GM18499 (cell line): ENCODE measurements at regions not wholly inside any gene's neighbourhood (a gene's known extent, or its start where the extent isn't known, plus 50 kb on each side); places are given as distances from the start of the nearest gene placed in this dataset.

Experiments used
- ATAC-seq: cut with Tn5 transposase; IDR thresholded peaks from one replicate; pipeline ENCODE4 v1.9.1; 2021; ENCODE audit warnings: moderate number of reproducible peaks; ENCODE audit not compliant: insufficient read depth, unreplicated experiment

DNA sequence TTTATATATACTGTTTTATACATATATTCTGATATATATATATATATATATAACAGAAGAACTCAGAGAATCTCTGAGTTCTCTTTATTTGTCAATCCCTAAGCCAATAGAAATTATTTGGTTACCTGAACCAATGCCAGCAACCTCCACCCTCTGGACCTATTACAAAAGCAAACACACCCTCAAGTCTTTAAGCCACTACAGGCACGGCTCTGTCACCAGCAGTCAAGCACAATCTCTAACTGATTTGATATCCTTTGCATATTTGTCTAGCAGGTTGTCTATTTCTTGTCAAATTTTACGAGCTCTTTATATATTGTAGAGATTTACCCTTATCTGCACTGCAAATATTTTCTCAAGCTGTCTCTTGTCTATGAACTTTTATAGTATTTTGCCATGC lies 66.6 kb upstream of the TOPAZ1 start:
- no peak for ATAC-seq

DNA sequence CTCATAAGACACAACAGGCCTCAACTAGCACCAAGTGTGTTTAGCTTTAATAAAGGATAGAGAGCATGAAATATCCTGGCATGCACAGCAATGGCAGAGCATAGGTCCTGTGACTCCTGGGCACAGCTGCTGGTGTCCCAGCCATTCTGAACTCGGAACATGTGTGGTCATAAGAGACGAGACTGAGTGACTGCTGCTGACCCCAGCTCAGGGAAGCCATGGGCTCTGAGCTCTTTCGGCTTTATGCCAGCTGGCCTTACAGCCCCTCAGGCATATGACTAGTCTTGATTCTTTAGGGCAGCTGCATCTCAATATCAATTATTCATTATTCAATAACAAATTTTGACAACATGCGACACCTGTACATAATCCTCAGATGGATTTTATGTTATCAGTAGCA lies 62.4 kb upstream of the TOPAZ1 start:
- no peak for ATAC-seq

DNA sequence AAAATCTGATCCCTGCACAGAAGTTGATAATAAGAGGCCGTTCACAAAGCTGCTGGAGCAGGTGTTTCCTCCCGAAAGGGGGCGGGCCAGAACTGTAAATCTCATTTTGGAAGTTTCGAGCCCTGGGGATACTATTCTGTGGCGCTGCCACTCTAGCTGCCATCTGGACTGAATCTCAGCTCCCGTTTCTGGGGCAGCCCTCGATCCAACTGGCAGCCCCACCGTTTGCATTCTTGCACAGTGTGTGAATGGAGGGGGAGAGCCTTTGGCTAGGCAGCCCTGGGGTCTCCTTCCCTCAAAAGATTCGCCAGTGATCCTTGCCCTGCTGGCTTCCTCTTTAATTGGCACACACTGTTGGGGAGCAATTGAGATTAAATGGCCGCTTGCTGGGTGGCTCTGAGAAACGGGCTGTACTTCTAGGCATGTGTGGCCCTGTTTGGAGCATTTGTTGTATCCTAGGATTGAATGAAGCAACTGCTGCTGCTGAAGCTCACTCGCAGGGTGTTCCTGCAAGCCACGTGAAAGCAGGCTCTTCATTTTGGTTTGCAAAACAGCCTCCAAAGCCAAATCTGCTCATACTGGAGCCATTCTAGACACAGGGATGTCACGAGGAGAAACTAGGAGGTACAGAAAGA lies 57.2 kb upstream of the TOPAZ1 start:
- ATAC-seq = no peak

DNA sequence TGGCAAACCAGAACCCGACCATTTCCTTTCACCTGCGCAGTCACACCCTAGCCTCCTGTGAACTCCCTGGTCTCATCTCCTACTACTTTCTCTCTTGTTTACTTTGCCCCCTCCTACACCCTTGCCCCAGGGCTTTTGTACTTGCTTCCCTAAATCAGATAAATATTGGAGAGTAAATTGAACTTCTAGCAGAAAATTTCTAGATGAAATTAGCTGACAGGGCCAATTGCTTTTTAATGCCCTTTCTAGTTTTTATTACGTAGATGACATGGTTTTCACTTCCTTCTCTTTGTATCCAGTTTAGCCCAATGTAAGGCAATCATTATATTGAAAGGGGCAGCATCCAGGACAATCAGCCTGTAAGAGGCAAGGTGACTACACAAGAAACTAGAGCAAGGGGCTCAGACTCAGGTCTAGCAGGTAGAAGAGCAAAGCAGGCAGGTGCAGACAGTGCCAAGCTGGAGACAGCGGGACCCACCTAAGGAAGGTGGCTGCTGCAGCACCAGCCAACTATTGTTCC lies 56.2 kb upstream of the TOPAZ1 start:
- no peak for ATAC-seq

DNA sequence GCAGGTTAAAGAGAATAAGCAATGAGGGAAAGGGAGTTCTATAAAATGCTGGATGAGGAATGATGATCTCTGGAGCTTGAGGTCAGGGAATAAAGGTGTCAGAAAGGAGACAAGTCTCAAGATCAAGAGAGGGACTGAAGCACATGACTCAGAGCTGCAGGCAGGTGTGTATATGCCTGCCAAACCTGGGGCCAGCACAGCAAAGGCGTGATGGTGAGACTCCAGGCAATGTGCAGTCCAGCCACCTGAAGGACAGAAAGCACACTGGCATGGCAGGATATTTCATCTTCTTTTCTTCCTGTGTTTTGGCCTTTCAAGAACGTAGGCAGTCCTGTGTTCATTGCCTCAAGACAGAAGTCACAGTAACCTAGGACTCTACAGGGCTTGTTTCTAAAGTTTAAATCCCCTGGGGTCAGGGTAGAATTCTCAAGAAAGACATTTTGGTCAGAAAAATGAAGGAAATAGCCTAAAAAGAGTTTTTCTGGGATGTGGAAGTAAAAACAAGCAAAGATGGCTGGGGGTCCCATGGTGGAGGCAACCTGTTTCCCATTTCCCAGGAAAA lies 55.5 kb upstream of the TOPAZ1 start:
- no peak for ATAC-seq

- no peak for ATAC-seq
Observed at GRCh38 chr3:44186712-44187111, 55.0 kb upstream of the TOPAZ1 start.
